Heart left ventricle (tissue), 13 donors: ENCODE measurements at regions not wholly inside any gene's neighbourhood (a gene's known extent, or its start where the extent isn't known, plus 50 kb on each side); places are given as distances from the start of the nearest gene placed in this dataset.

ENCODE experiments used
- CTCF ChIP-seq, 12 donors: fragments of 200-600 bp; sonication (generic) in 4 of 12; IDR thresholded peaks; one replicate each; pipeline versions ENCODE4 v1.5.0 to v1.8.0; 2018 to 2022; ENCODE audit warnings: antibody characterized with exemption in 12 of 12, mild to moderate bottlenecking in 5 of 12
- POLR2A ChIP-seq, 2 donors: fragments of 450-650 bp; IDR thresholded peaks; one replicate each; pipeline ENCODE4 v1.6.1; 2017; ENCODE audit warnings: antibody characterized with exemption in 2 of 2, mild to moderate bottlenecking in 2 of 2, moderate library complexity in 2 of 2
- donor health status: ischemic (EF 13 %, LVEDD 7.1; RV severe dilation, severe dysfunction).
- donor health status: DM: no; HTN: yes; CAD: no.
- donor health status: DM: no; HTN: no; CAD: no.
- donor health status: ischemic (EF 25% LVEDD 6.9; RV normal size, moderate dysfunction).
- donor health status: ischemic (EF 25% LVEDD 5.7; RV mildly dilated, moderate dysfunction).
- donor health status: ischemic (EF 35%, LVEDD 5.7; RV mildly dilated, moderate dysfunction).
- donor health status: nonischemic (EF 11% LVEDD 7.7; RV severe dilation, severe dysfunction).
- donor health status: DM: yes; HTN: yes; CAD: no.
- donor health status: PGD.
- donor health status: ischemic (EF 29% LVEDD 5.4; RV normal size, mild dysfunction).
- donor health status: nonischemic (EF 23%, LVEDD 6.1; RV moderate dilation, normal function).

DNA sequence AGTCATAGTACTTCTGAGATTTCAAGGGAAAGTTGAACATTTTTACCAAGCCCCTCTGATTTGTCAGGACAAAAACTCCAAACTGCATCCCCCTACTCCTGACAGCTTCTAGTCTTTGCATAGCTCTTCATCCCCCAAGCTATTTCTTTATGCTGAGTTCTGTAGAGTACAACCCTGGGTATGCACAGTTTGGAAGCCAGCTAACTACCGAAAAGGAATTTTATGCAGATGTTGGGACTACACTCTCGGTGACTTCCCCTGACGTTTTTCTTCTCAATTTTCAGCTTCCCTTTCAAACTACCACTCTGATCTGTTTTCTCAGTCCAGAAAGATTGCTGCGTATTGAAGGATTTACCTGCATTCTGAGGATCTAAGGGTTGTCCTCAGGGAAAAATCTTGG, 1060.2 kb upstream of the ACVR2A start:
- TF ChIP-seq CTCF (IDR thresholded peaks at IDR 0.05), result no peak
- no peak for TF ChIP-seq POLR2A (IDR thresholded peaks at IDR 0.05)
